GM12864 (cell line): ENCODE measurements at regions not wholly inside any gene's neighbourhood (a gene's known extent, or its start where the extent isn't known, plus 50 kb on each side); places are given as distances from the start of the nearest gene placed in this dataset.

ENCODE experiments used
- DNase-seq: peaks from one replicate; pipeline ENCODE4 v3.0.0-alpha.2; 2011; ENCODE audit warnings: low read depth
- H3K4me3 ChIP-seq: 2 replicates; pipeline ENCODE4 v1.5.1; 2011; ENCODE audit warnings: mild to moderate bottlenecking, low read depth, low read length, control low read depth
- CTCF ChIP-seq: IDR thresholded peaks from 2 replicates; pipeline ENCODE4 v1.5.1; 2011; ENCODE audit warnings: low read depth, mild to moderate bottlenecking, moderate library complexity, low read length, control low read depth, inconsistent platforms; ENCODE audit errors: missing control alignments

DNA sequence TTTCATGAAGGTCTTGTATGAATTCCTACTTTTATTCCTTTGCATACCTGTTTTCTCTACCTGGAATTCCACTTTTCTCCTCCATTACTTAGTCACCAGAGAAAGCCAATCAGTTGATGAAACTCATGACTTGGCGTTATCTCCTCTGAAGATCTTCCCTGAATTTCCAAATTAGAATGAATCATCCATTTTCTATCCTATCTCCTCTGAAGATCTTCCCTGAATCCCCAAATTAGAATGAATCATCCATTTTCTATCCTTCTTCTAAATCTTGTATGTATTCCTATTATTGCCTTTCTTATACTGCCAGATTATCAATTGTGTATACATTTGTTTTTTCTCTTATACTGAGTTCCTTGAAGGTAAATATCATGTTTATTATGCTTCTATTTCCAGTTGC, 440.4 kb downstream of the CCDC85A start:
- no peak for DNase-seq
- TF ChIP-seq CTCF, result no peak
- no peak overlapping the region for H3K4me3 ChIP-seq

GRCh38 chr2:56626927-56627326, 443.1 kb downstream of the CCDC85A start:
- no peak overlapping the region for H3K4me3 ChIP-seq
- TF ChIP-seq CTCF, result no peak
- no peak for DNase-seq

DNA sequence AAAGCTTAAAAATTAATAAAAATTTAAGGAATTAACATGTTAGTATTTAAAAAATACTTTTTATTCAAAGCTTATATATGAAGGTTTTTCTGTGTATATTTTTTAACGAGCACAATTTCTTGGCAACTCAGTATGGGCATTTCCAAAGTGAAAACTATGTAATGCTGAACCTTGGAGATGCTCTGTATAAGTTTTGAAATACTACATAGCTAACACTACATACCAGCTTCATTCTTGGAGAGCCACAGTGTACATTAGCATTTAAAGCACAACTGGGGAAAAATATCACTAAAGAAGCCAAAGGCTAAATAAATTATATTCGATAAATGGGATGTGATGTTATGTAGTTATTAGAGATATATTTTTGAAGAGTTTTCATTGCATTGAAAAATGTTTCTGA, 446.5 kb downstream of the CCDC85A start:
- H3K4me3 ChIP-seq, result no peak overlapping the region
- no peak for TF ChIP-seq CTCF
- DNase-seq, result no peak

GRCh38 chr2:56647997-56648396, 464.2 kb downstream of the CCDC85A start:
- no peak overlapping the region for H3K4me3 ChIP-seq
- TF ChIP-seq CTCF, result no peak
- no peak for DNase-seq

DNA sequence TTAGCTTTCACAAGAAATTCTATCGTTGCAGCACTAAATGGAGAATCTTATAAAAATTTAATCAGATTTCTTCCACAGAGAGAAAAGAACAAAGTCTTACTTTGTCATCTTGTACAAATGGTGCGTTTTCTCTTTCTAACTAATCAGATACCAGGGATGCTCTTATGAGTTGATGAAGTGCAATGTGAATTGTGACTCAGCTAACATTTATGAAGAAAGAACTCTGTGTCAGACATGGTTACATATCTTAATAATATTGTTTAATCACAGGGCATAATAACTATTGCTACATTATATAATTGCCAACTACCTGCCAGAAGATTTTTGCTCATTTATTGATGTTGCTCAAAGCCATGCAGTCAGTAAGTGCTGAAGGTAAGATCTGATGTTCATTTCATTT, 465.0 kb downstream of the CCDC85A start:
- no peak for DNase-seq
- H3K4me3 ChIP-seq, result no peak overlapping the region
- TF ChIP-seq CTCF, result no peak

DNA sequence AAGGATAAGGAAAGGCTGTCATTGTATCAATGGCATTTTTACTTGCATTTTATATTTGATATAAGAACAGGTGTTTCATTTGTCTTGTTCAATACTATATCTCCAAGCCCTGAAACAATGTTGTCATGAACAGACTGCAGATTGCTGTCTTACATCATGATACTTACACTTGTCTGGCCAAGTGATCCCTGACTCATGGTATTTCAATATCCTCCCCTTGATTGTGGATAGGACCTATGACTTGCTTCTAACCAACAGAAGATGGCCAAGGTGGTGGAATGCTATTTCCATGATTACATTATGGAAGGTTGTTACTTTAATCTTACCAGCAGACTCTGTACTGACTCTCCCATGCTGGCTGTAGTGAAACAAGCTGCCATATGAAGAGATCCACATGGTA, 471.1 kb downstream of the CCDC85A start:
- H3K4me3 ChIP-seq, result no peak overlapping the region
- no peak for DNase-seq
- no peak for TF ChIP-seq CTCF

DNA sequence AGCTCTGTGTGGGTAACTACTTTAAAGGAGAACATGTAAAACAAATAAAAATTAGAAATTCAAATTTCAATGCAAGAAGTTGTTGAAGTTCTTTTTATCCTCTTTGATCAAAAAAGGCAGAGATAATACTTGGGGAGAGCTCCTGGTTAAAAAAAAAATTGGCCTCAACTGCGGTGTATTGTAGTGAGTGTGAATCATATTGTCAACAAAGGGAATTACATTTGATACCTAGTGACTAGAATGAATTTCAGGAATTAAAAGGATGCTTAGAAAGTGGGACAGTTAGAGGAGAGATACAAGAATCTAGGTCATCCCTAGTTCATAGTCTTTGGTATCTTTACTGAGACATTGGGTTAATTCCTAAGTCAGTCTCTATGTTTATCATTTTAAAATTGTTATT, 473.0 kb downstream of the CCDC85A start:
- no peak for TF ChIP-seq CTCF
- no peak overlapping the region for H3K4me3 ChIP-seq
- no peak for DNase-seq
